ENCODE measurements at regions not wholly inside any gene's neighbourhood (a gene's known extent, or its start where the extent isn't known, plus 50 kb on each side); places are given as distances from the start of the nearest gene placed in this dataset.

- H3K9ac ChIP-seq (ENCODE audit: insufficient read length, low read depth): no peak overlapping the region
- TF ChIP-seq ZNF274 (IDR thresholded peaks at IDR 0.05; ENCODE audit: low read depth, low read length): no peak
- no peak for TF ChIP-seq SUZ12 (IDR thresholded peaks at IDR 0.05; ENCODE audit: extremely low read depth, insufficient read depth, insufficient read length)
- TF ChIP-seq YY1 (IDR thresholded peaks at IDR 0.05; ENCODE audit: insufficient read depth, insufficient read length): no peak
- H3K36me3 ChIP-seq (ENCODE audit: insufficient read depth, insufficient read length, low read length): no peaks in the 10 kb centered on the region
- H3K4me3 ChIP-seq (ENCODE audit: insufficient read length, low read depth): no peak overlapping the region
- H3K4me1 ChIP-seq (ENCODE audit: insufficient read depth, insufficient read length): no peaks in the 10 kb centered on the region
- H3K9me3 ChIP-seq (ENCODE audit: insufficient read depth, low read length): no peaks in the 10 kb centered on the region
- H3K27me3 ChIP-seq (ENCODE audit: insufficient read depth, insufficient read length): no peaks in the 10 kb centered on the region
- no peak for DNase-seq (ENCODE audit: low read depth, low spot score)
Measured at GRCh38 chr10:29897999-29898716, 161.2 kb downstream of the JCAD start.

GRCh38 chr10:29897430-29897829, 162.0 kb downstream of the JCAD start:
- no peak for DNase-seq (ENCODE audit: low read depth, low spot score)
- Histone ChIP-seq H3K4me1 (ENCODE audit: insufficient read depth, insufficient read length) (no peaks in the 10 kb centered on the region), H3K27me3 (ENCODE audit: insufficient read depth, insufficient read length) (no peaks in the 10 kb centered on the region), H3K4me3 (ENCODE audit: insufficient read length, low read depth) (no peak overlapping the region), H3K9me3 (ENCODE audit: insufficient read depth, low read length) (no peaks in the 10 kb centered on the region), H3K36me3 (ENCODE audit: insufficient read depth, insufficient read length, low read length) (no peaks in the 10 kb centered on the region), H3K9ac (ENCODE audit: insufficient read length, low read depth) (no peak overlapping the region)
- TF ChIP-seq YY1 (IDR thresholded peaks at IDR 0.05; ENCODE audit: insufficient read depth, insufficient read length): no peak
- TF ChIP-seq ZNF274 (IDR thresholded peaks at IDR 0.05; ENCODE audit: low read depth, low read length): no peak
- TF ChIP-seq SUZ12 (IDR thresholded peaks at IDR 0.05; ENCODE audit: extremely low read depth, insufficient read depth, insufficient read length): no peak

GRCh38 chr10:29896053-29896452, 163.3 kb downstream of the JCAD start:
- H3K36me3 ChIP-seq (ENCODE audit: insufficient read depth, insufficient read length, low read length): no peaks in the 10 kb centered on the region
- no peak overlapping the region for H3K4me3 ChIP-seq (ENCODE audit: insufficient read length, low read depth)
- no peaks in the 10 kb centered on the region for H3K27me3 ChIP-seq (ENCODE audit: insufficient read depth, insufficient read length)
- no peaks in the 10 kb centered on the region for H3K9me3 ChIP-seq (ENCODE audit: insufficient read depth, low read length)
- DNase-seq (ENCODE audit: low read depth, low spot score): no peak
- H3K4me1 ChIP-seq (ENCODE audit: insufficient read depth, insufficient read length): no peaks in the 10 kb centered on the region
- no peak for TF ChIP-seq SUZ12 (IDR thresholded peaks at IDR 0.05; ENCODE audit: extremely low read depth, insufficient read depth, insufficient read length)
- TF ChIP-seq ZNF274 (IDR thresholded peaks at IDR 0.05; ENCODE audit: low read depth, low read length): no peak
- TF ChIP-seq YY1 (IDR thresholded peaks at IDR 0.05; ENCODE audit: insufficient read depth, insufficient read length): no peak
- no peak overlapping the region for H3K9ac ChIP-seq (ENCODE audit: insufficient read length, low read depth)

GRCh38 chr10:29895456-29895855, 163.9 kb downstream of the JCAD start:
- peak; percentile 58 for DNase-seq (ENCODE audit: low read depth, low spot score)
- H3K27me3 ChIP-seq (ENCODE audit: insufficient read depth, insufficient read length): no peaks in the 10 kb centered on the region
- H3K9me3 ChIP-seq (ENCODE audit: insufficient read depth, low read length): no peaks in the 10 kb centered on the region
- no peaks in the 10 kb centered on the region for H3K36me3 ChIP-seq (ENCODE audit: insufficient read depth, insufficient read length, low read length)
- TF ChIP-seq SUZ12 (IDR thresholded peaks at IDR 0.05; ENCODE audit: extremely low read depth, insufficient read depth, insufficient read length): no peak
- TF ChIP-seq YY1 (IDR thresholded peaks at IDR 0.05; ENCODE audit: insufficient read depth, insufficient read length): no peak
- TF ChIP-seq ZNF274 (IDR thresholded peaks at IDR 0.05; ENCODE audit: low read depth, low read length): no peak
- H3K4me1 ChIP-seq (ENCODE audit: insufficient read depth, insufficient read length): no peaks in the 10 kb centered on the region
- H3K9ac ChIP-seq (ENCODE audit: insufficient read length, low read depth): no peak overlapping the region
- no peak overlapping the region for H3K4me3 ChIP-seq (ENCODE audit: insufficient read length, low read depth)

- H3K36me3 ChIP-seq (ENCODE audit: insufficient read depth, insufficient read length, low read length): no peaks in the 10 kb centered on the region
Measured at GRCh38 chr10:29888321-29888720, 171.1 kb downstream of the JCAD start.

GRCh38 chr10:29886299-29886698, 173.1 kb downstream of the JCAD start:
- Histone ChIP-seq H3K4me1 (ENCODE audit: insufficient read depth, insufficient read length) (no peaks in the 10 kb centered on the region), H3K4me3 (ENCODE audit: insufficient read length, low read depth) (no peak overlapping the region), H3K27me3 (ENCODE audit: insufficient read depth, insufficient read length) (no peaks in the 10 kb centered on the region), H3K36me3 (ENCODE audit: insufficient read depth, insufficient read length, low read length) (no peaks in the 10 kb centered on the region), H3K9ac (ENCODE audit: insufficient read length, low read depth) (no peak overlapping the region), H3K9me3 (ENCODE audit: insufficient read depth, low read length) (no peaks in the 10 kb centered on the region)
- DNase-seq (ENCODE audit: low read depth, low spot score): no peak
- TF ChIP-seq ZNF274 (IDR thresholded peaks at IDR 0.05; ENCODE audit: low read depth, low read length): no peak
- TF ChIP-seq SUZ12 (IDR thresholded peaks at IDR 0.05; ENCODE audit: extremely low read depth, insufficient read depth, insufficient read length): no peak
- TF ChIP-seq YY1 (IDR thresholded peaks at IDR 0.05; ENCODE audit: insufficient read depth, insufficient read length): no peak

More at GRCh38 chr10:29888321-29888720, 171.1 kb downstream of the JCAD start:
- no peaks in the 10 kb centered on the region for H3K27me3 ChIP-seq (ENCODE audit: insufficient read depth, insufficient read length)
- no peak for DNase-seq (ENCODE audit: low read depth, low spot score)
- H3K9me3 ChIP-seq (ENCODE audit: insufficient read depth, low read length): no peaks in the 10 kb centered on the region
- H3K4me3 ChIP-seq (ENCODE audit: insufficient read length, low read depth): no peak overlapping the region
- no peaks in the 10 kb centered on the region for H3K4me1 ChIP-seq (ENCODE audit: insufficient read depth, insufficient read length)
- no peak overlapping the region for H3K9ac ChIP-seq (ENCODE audit: insufficient read length, low read depth)
- TF ChIP-seq ZNF274 (IDR thresholded peaks at IDR 0.05; ENCODE audit: low read depth, low read length): no peak
- no peak for TF ChIP-seq SUZ12 (IDR thresholded peaks at IDR 0.05; ENCODE audit: extremely low read depth, insufficient read depth, insufficient read length)
- no peak for TF ChIP-seq YY1 (IDR thresholded peaks at IDR 0.05; ENCODE audit: insufficient read depth, insufficient read length)

GRCh38 chr10:29883231-29883630, 176.2 kb downstream of the JCAD start:
- TF ChIP-seq ZNF274 (IDR thresholded peaks at IDR 0.05; ENCODE audit: low read depth, low read length) (no peak), SUZ12 (IDR thresholded peaks at IDR 0.05; ENCODE audit: extremely low read depth, insufficient read depth, insufficient read length) (no peak), YY1 (IDR thresholded peaks at IDR 0.05; ENCODE audit: insufficient read depth, insufficient read length) (no peak)
- no peak for DNase-seq (ENCODE audit: low read depth, low spot score)
- Histone ChIP-seq H3K4me1 (ENCODE audit: insufficient read depth, insufficient read length) (no peaks in the 10 kb centered on the region), H3K9me3 (ENCODE audit: insufficient read depth, low read length) (no peaks in the 10 kb centered on the region), H3K36me3 (ENCODE audit: insufficient read depth, insufficient read length, low read length) (no peaks in the 10 kb centered on the region), H3K27me3 (ENCODE audit: insufficient read depth, insufficient read length) (no peaks in the 10 kb centered on the region), H3K4me3 (ENCODE audit: insufficient read length, low read depth) (no peak overlapping the region), H3K9ac (ENCODE audit: insufficient read length, low read depth) (no peak overlapping the region)
